ENCODE measurements at regions not wholly inside any gene's neighbourhood (a gene's known extent, or its start where the extent isn't known, plus 50 kb on each side); places are given as distances from the start of the nearest gene placed in this dataset.

DNA sequence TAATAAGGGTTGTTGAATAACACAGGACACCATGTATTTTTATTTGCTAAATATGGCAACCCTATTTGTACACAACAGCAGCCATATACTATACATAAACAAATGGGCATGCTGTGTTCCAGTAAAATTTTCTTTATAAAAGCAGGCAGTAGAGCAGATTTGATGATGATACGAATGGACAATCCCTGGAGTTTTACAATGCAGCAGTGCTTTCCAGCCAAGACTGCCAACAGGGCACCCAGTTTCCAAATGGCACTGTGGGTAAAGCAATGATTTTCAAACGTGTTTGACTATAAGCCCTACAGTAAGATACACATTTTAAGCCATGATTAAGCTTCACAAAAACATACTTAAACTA lies 282.7 kb downstream of the NUAK1 start:
- H3K27ac Mint-ChIP-seq: no peak overlapping the region
- ChIA-PET POLR2A (no interaction called here), CTCF (no interaction called here)
- H3K4me1 Mint-ChIP-seq: no peaks in the 10 kb centered on the region
- H3K4me3 Mint-ChIP-seq: no peak overlapping the region
- no peaks in the 10 kb centered on the region for H3K9me3 Mint-ChIP-seq
- DNase-seq (no peak), ATAC-seq (ENCODE audit: low read depth) (no peak)
- TF ChIP-seq, protein P1, sequence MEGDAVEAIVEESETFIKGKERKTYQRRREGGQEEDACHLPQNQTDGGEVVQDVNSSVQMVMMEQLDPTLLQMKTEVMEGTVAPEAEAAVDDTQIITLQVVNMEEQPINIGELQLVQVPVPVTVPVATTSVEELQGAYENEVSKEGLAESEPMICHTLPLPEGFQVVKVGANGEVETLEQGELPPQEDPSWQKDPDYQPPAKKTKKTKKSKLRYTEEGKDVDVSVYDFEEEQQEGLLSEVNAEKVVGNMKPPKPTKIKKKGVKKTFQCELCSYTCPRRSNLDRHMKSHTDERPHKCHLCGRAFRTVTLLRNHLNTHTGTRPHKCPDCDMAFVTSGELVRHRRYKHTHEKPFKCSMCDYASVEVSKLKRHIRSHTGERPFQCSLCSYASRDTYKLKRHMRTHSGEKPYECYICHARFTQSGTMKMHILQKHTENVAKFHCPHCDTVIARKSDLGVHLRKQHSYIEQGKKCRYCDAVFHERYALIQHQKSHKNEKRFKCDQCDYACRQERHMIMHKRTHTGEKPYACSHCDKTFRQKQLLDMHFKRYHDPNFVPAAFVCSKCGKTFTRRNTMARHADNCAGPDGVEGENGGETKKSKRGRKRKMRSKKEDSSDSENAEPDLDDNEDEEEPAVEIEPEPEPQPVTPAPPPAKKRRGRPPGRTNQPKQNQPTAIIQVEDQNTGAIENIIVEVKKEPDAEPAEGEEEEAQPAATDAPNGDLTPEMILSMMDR (IDR thresholded peaks at IDR 0.05): no peak
- peaks cover 3% of the 10 kb centered on the region for H3K27me3 Mint-ChIP-seq
- no peaks in the 10 kb centered on the region for H3K36me3 Mint-ChIP-seq (ENCODE audit: low read depth)
- intact Hi-C loops (cut with micrococcal nuclease): no loop called here

DNA sequence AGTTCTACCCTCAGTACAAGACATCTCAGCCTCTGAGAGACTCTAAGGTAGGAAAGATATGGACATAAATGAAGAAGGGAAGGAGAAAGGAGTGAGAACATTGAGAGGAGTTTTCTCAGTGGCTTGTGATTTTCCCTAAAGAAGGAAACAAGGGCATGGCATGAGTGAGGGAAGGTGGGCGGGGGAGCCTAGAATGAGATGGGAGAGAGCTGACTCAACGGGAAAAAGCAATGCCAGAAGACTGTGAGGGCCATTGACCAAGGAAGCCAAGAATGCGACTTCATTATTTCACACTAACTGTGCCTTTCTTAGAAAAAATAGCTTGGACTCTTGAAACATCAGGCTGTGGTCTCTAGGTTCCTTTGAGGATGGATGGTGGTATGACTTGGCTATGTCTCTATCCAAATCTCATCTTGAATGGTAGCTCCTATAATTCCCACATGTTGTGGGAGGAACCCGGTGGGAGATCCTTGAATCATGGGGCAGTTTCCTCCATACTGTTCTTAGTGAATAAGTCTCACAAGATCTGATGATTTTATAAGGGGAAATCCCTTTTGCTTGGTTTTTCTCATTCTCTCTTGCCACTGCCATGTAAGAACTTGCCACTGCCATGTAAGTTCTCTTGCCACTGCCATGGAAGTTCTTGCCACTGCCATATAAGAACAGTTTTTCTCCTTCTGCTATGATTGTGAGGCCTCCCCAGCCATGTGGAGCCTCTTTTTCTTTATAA lies 279.6 kb downstream of the NUAK1 start:
- no peak for ATAC-seq (ENCODE audit: low read depth)
- CTCF ChIA-PET: no interaction called here
- Mint-ChIP-seq H3K27me3 (peaks cover 3% of the 10 kb centered on the region), H3K4me1 (no peaks in the 10 kb centered on the region), H3K4me3 (no peak overlapping the region), H3K36me3 (ENCODE audit: low read depth) (no peaks in the 10 kb centered on the region), H3K27ac (no peak overlapping the region), H3K9me3 (no peaks in the 10 kb centered on the region)
- DNase-seq: no peak
- POLR2A ChIA-PET: no interaction called here
- TF ChIP-seq, protein P1 (IDR thresholded peaks at IDR 0.05): no peak
- intact Hi-C loops (cut with micrococcal nuclease): no loop called here

DNA sequence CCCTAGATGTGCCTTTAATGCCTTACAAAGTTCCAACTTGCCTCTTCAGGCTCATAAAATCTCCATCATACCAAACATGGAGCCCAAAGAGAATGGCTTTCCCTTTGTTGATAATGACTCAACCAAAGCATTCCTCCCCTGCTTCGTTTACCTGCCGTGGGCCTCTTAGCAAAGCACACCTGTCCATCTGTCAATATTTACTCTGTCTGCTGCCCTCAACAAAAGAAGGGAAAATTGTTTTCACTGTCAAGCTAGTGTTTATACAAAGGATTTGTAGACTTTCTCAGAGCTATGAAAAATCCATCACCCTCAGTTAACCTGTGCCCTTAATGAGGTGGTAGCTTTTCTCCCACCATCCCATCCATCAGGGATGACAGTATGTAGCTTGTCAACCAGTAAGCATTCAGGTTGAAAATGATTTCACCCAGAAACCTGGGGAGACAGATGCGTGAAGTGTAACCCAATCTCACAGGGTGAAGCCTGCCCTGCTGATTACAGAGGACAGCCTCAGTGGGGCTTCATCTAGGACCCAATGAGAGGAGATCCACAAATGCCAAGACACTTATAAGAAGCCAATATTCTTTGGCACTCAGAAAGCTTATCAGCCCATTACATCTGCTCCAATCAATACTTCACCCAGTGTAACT lies 278.1 kb downstream of the NUAK1 start:
- intact Hi-C loops (cut with micrococcal nuclease): no loop called here
- ATAC-seq (ENCODE audit: low read depth) (no peak), DNase-seq (no peak)
- TF ChIP-seq, protein P1 (IDR thresholded peaks at IDR 0.05): no peak
- no peaks in the 10 kb centered on the region for H3K9me3 Mint-ChIP-seq
- ChIA-PET CTCF (no interaction called here), POLR2A (no interaction called here)
- H3K36me3 Mint-ChIP-seq (ENCODE audit: low read depth): no peaks in the 10 kb centered on the region
- H3K27me3 Mint-ChIP-seq: peaks cover under 1% of the 10 kb centered on the region
- H3K4me3 Mint-ChIP-seq: no peak overlapping the region
- no peaks in the 10 kb centered on the region for H3K4me1 Mint-ChIP-seq
- no peak overlapping the region for H3K27ac Mint-ChIP-seq

DNA sequence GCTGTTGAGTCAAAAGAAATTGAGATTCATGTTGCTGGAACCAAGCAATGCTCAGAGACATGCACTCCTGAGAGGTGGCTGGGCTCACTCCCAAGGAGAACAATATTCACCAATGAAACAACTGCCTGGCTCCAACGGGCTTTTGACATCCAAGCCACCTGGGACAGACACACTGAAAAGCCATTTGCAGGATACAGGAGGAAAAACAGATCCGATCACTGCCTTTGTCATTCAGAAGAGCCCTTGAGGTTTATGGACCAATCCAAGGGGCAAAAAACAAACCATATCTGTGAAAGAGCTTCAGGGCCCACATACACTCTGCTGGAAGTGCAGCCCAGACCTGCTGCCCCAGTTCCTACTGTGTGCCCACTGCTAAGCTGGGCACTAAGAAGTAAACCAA lies 277.5 kb downstream of the NUAK1 start:
- TF ChIP-seq, protein P1 (IDR thresholded peaks at IDR 0.05): no peak
- no peak for ATAC-seq (ENCODE audit: low read depth)
- Mint-ChIP-seq H3K27ac (no peak overlapping the region), H3K9me3 (no peaks in the 10 kb centered on the region), H3K36me3 (ENCODE audit: low read depth) (no peaks in the 10 kb centered on the region), H3K27me3 (no peaks in the 10 kb centered on the region), H3K4me3 (no peak overlapping the region), H3K4me1 (no peaks in the 10 kb centered on the region)
- CTCF ChIA-PET: no interaction called here
- POLR2A ChIA-PET: no interaction called here
- intact Hi-C loops (cut with micrococcal nuclease): no loop called here
- no peak for DNase-seq

DNA sequence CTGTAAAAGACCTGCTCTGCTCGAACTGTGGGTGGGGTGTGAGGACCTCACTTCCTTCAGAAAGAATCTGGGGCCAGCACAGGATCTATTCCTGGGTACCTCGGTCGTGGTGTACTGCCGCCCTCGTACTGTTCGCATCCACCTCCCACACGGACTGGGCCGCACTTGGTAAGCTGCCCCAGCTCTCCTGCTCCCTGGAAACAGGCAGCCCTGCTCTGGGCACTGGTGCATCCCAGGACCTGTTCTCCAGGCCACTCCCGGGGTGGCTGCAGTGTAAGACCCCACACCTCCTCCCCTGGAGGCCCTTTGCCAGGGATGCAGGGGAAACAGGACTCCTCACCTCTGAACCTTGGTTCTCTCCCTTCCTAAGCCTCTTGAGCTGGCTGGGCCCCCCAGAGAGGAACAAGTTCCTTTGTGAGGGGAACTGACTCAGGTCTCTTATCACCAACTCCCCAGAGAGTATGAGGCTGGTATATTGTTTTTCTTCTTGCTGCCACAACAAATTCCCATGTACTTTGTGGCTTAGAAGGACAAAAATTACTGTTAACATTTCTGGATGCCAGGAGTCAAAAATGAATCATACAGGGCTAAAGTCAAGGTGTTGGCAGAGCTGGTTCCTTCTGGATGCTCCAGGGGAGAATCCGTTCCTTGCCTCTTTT lies 276.5 kb downstream of the NUAK1 start:
- Mint-ChIP-seq H3K9me3 (no peaks in the 10 kb centered on the region), H3K4me1 (no peaks in the 10 kb centered on the region), H3K27me3 (no peaks in the 10 kb centered on the region), H3K4me3 (no peak overlapping the region), H3K27ac (no peak overlapping the region), H3K36me3 (ENCODE audit: low read depth) (no peaks in the 10 kb centered on the region)
- DNase-seq (no peak), ATAC-seq (ENCODE audit: low read depth) (no peak)
- CTCF ChIA-PET: no interaction called here
- POLR2A ChIA-PET: interaction anchor here (0.6 kb wide), 1 partner anchor 310 kb away, joined by 4 read pairs; no protein-coding TSS in a partner anchor
- TF ChIP-seq, protein P1 (IDR thresholded peaks at IDR 0.05): no peak
- intact Hi-C loops (cut with micrococcal nuclease): no loop called here
